Esophagus mucosa (tissue), 1 donor: ENCODE measurements at regions not wholly inside any gene's neighbourhood (a gene's known extent, or its start where the extent isn't known, plus 50 kb on each side); places are given as distances from the start of the nearest gene placed in this dataset.

Experiments used
- ATAC-seq: fragments of 200-7000 bp; cut with Tn5 transposase; one replicate; pipeline ENCODE4 v1.9.1; 2020
- donor health status: DM: yes; HTN: yes; CAD: no.

- ATAC-seq: peak; percentile 68
Observed at GRCh38 chr2:172231508-172231907, 128.8 kb upstream of the DLX2 start.

GRCh38 chr2:172232708-172233396 is 130.2 kb upstream of the DLX2 start:
- no peak for ATAC-seq

- ATAC-seq: no peak
Observed at GRCh38 chr2:172233987-172234715, 131.5 kb upstream of the DLX2 start.

GRCh38 chr2:172234716-172235691 is 132.3 kb upstream of the DLX2 start:
- ATAC-seq: no peak

- ATAC-seq: peak; percentile 34
Observed at GRCh38 chr2:172239944-172240590, 137.4 kb upstream of the DLX2 start.

GRCh38 chr2:172241222-172241621 is 138.5 kb upstream of the DLX2 start:
- no peak for ATAC-seq

- ATAC-seq: no peak
Observed at GRCh38 chr2:172242471-172242870, 139.8 kb upstream of the DLX2 start.

GRCh38 chr2:172242961-172243360 is 140.3 kb upstream of the DLX2 start:
- ATAC-seq: no peak

- ATAC-seq: no peak
Observed at GRCh38 chr2:172244419-172245130, 141.9 kb upstream of the DLX2 start.

GRCh38 chr2:172246649-172247048 is 143.9 kb upstream of the DLX2 start:
- ATAC-seq: peak; percentile 64

- ATAC-seq: no peak
Observed at GRCh38 chr2:172247203-172247602, 144.5 kb upstream of the DLX2 start.

- ATAC-seq: no peak
Observed at GRCh38 chr2:172248381-172248780, 145.7 kb upstream of the DLX2 start.

- peak; percentile 10 for ATAC-seq
Observed at GRCh38 chr2:172248785-172249187, 146.1 kb upstream of the DLX2 start.

GRCh38 chr2:172249334-172249733 is 146.6 kb upstream of the DLX2 start:
- no peak for ATAC-seq

- ATAC-seq: no peak
Observed at GRCh38 chr2:172249986-172250385, 147.3 kb upstream of the DLX2 start.

- ATAC-seq: no peak
Observed at GRCh38 chr2:172251231-172251630, 148.5 kb upstream of the DLX2 start.

- ATAC-seq: no peak
Observed at GRCh38 chr2:172252154-172252553, 149.5 kb upstream of the DLX2 start.

- peak; percentile 99 for ATAC-seq
Observed at GRCh38 chr2:172253190-172254052, 150.7 kb upstream of the DLX2 start.

- ATAC-seq: no peak
Observed at GRCh38 chr2:172256886-172257285, 154.2 kb upstream of the DLX2 start.

GRCh38 chr2:172259827-172260226 is 157.1 kb upstream of the DLX2 start:
- ATAC-seq: no peak

- ATAC-seq: no peak
Observed at GRCh38 chr2:172260336-172260735, 157.6 kb upstream of the DLX2 start.
